OCI-LY1 (cell line): ENCODE measurements at regions not wholly inside any gene's neighbourhood (a gene's known extent, or its start where the extent isn't known, plus 50 kb on each side); places are given as distances from the start of the nearest gene placed in this dataset.

Source experiments
- H2AFZ ChIP-seq: fragments of 200-600 bp; sonication (generic), shearing (Covaris generic); 2 replicates; pipeline ENCODE4 v1.6.0; 2014; ENCODE audit warnings: antibody characterized with exemption, mild to moderate bottlenecking, low read length
- H3F3A ChIP-seq: fragments of 200-600 bp; sonication (generic), shearing (Covaris generic); 2 replicates; pipeline ENCODE4 v1.6.0; 2014; ENCODE audit warnings: mild to moderate bottlenecking, antibody characterized with exemption, low read length, moderate library complexity; ENCODE audit not compliant: insufficient read depth
- H3K27ac ChIP-seq: fragments of 200-600 bp; sonication (generic); 2 replicates; pipeline ENCODE4 v1.5.1; 2014; ENCODE audit warnings: low read length, mixed run types, mild to moderate bottlenecking, low read depth; ENCODE audit not compliant: poor library complexity, severe bottlenecking
- H3K27me3 ChIP-seq: fragments of 200-600 bp; sonication (generic); 2 replicates; pipeline ENCODE4 v1.6.0; 2014; ENCODE audit warnings: antibody characterized with exemption, mild to moderate bottlenecking, low read length, moderate library complexity; ENCODE audit not compliant: insufficient read depth
- H3K36me3 ChIP-seq: fragments of 200-600 bp; sonication (generic); 2 replicates; pipeline ENCODE4 v1.6.1; 2014; ENCODE audit warnings: mild to moderate bottlenecking, antibody characterized with exemption, low read length, moderate library complexity, mixed read lengths; ENCODE audit not compliant: insufficient read depth
- H3K4me1 ChIP-seq: fragments of 200-600 bp; sonication (generic); 2 replicates; pipeline ENCODE4 v1.5.1; 2014; ENCODE audit warnings: mild to moderate bottlenecking, low read length, moderate library complexity; ENCODE audit not compliant: insufficient read depth, severe bottlenecking
- H3K4me2 ChIP-seq: fragments of 200-600 bp; sonication (generic), shearing (Covaris generic); 2 replicates; pipeline ENCODE4 v1.6.1; 2014; ENCODE audit warnings: low read length
- H3K4me3 ChIP-seq: fragments of 200-600 bp; sonication (generic); 2 replicates; pipeline ENCODE4 v1.5.1; 2014; ENCODE audit warnings: low read length, low read depth, mild to moderate bottlenecking, mixed read lengths; ENCODE audit not compliant: poor library complexity, severe bottlenecking
- H3K79me2 ChIP-seq: fragments of 200-600 bp; shearing (Covaris generic); 2 replicates; pipeline ENCODE4 v1.6.1; 2016; ENCODE audit warnings: mixed run types, low read length, mixed read lengths; ENCODE audit not compliant: insufficient read depth
- H3K9ac ChIP-seq: fragments of 200-600 bp; sonication (generic), shearing (Covaris generic); 2 replicates; pipeline ENCODE4 v1.6.1; 2014; ENCODE audit warnings: mild to moderate bottlenecking, low read length, mixed read lengths
- H3K9me2 ChIP-seq: fragments of 200-600 bp; sonication (generic), shearing (Covaris generic); 2 replicates; pipeline ENCODE4 v1.6.1; 2014; ENCODE audit warnings: low read depth, mild to moderate bottlenecking, low read length, mixed read lengths
- H3K9me3 ChIP-seq: fragments of 200-600 bp; shearing (Covaris generic); 2 replicates; pipeline ENCODE4 v1.6.1; 2014; ENCODE audit warnings: low read length, mixed read lengths
- H4K20me1 ChIP-seq: fragments of 200-600 bp; sonication (generic), shearing (Covaris generic); 2 replicates; pipeline ENCODE4 v1.6.0; 2016; ENCODE audit warnings: mild to moderate bottlenecking, low read length; ENCODE audit not compliant: insufficient read depth
- EZH2 ChIP-seq: fragments of 200-600 bp; sonication (generic), shearing (Covaris generic); IDR thresholded peaks from 2 replicates; pipeline ENCODE4 v1.8.0; 2017; ENCODE audit warnings: borderline replicate concordance, mixed run types, mild to moderate bottlenecking, antibody characterized with exemption, low read length, moderate library complexity, mixed read lengths
- TF ChIP-seq, protein P1 (sequence below): fragments of 200-600 bp; sonication (generic), shearing (Covaris generic); IDR thresholded peaks from 2 replicates; pipeline ENCODE4 v1.5.1; 2017; ENCODE audit warnings: mild to moderate bottlenecking, antibody characterized with exemption, low read length, moderate library complexity, mixed read lengths

DNA sequence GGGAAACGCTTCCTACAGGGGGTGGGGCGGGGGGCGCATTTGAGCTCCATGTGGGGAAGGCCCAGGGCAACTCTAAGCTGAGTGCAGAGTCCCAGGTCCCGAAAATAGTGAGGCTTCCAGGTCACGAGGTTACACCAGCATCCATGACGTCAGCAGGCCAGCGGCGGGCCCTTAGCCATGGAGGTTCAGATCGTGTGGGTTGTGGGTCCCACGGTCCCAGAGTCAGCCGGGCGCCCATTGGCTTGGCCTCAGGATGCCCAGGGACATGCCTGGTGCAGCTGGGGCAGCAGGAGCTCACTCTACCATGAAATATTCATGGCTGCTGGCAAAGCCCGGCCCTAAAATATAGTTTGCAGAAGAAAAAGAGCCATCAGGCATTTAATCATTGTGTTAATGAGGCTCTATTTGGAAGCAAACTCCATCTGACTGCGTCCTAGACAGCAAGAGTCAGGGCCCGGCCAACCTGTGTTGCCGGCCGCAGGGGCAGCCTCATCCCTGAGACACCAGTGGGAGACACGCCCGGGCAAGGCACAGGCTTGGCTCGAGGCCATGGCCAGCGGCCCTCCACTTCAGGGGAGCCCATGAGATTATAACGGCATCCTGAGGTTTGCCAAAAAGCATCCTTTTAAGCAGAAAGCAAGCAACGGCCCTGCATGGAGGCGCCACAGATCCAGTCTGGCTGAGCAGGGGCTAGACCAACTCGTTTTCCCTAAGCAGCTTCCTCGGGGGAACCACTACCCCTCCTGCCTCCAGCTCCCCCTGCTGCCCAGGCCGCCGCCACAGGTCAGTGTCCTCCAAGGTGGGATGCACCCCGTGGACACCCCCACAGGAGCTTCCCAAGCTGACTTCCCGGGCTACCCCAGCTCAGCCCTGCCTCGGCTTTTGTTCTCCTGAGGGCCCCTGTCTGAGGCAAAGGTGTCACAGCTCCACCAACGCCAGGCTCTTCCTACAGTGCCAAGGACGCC lies 108.9 kb upstream of the PPP1R26 start:
- Histone ChIP-seq H3K4me1 (no peaks in the 10 kb centered on the region), H4K20me1 (no peaks in the 10 kb centered on the region), H2AFZ (no peak overlapping the region), H3K9me3 (no peaks in the 10 kb centered on the region), H3F3A (no peaks in the 10 kb centered on the region), H3K4me2 (no peak overlapping the region), H3K79me2 (no peaks in the 10 kb centered on the region), H3K27ac (no peak overlapping the region), H3K9ac (no peak overlapping the region), H3K27me3 (no peaks in the 10 kb centered on the region; the same call in 1 of the 2 replicates), H3K36me3 (no peaks in the 10 kb centered on the region), H3K9me2 (no peaks in the 10 kb centered on the region), H3K4me3 (no peak overlapping the region)
- TF ChIP-seq, protein P1, sequence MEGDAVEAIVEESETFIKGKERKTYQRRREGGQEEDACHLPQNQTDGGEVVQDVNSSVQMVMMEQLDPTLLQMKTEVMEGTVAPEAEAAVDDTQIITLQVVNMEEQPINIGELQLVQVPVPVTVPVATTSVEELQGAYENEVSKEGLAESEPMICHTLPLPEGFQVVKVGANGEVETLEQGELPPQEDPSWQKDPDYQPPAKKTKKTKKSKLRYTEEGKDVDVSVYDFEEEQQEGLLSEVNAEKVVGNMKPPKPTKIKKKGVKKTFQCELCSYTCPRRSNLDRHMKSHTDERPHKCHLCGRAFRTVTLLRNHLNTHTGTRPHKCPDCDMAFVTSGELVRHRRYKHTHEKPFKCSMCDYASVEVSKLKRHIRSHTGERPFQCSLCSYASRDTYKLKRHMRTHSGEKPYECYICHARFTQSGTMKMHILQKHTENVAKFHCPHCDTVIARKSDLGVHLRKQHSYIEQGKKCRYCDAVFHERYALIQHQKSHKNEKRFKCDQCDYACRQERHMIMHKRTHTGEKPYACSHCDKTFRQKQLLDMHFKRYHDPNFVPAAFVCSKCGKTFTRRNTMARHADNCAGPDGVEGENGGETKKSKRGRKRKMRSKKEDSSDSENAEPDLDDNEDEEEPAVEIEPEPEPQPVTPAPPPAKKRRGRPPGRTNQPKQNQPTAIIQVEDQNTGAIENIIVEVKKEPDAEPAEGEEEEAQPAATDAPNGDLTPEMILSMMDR: no peak
- TF ChIP-seq EZH2: no peak

DNA sequence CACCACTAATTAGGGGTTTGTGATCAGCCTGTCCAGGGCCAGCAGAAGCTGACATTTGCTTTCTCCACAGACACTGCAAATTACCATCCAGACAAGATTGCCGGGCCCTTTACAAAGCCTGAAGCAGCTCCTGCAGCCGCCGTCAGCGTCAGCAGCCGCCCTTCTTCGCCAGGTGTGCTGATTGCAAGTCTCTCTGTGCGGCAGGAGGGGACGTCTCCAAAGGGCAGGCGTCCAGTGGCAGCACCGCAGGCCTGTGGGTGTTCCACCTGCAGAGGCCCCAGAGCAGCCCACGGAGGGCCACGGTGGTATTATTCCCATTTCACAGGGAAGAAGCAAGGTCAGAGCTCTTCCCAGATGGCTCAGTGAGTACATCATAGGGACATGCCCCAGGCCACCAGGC lies 108.0 kb upstream of the PPP1R26 start:
- Histone ChIP-seq H3F3A (no peaks in the 10 kb centered on the region), H3K4me1 (no peaks in the 10 kb centered on the region), H3K36me3 (no peaks in the 10 kb centered on the region), H3K9ac (no peak overlapping the region), H3K4me2 (no peak overlapping the region), H4K20me1 (no peaks in the 10 kb centered on the region), H3K79me2 (no peaks in the 10 kb centered on the region), H3K27ac (no peak overlapping the region), H3K9me2 (no peaks in the 10 kb centered on the region), H3K27me3 (no peaks in the 10 kb centered on the region; the same call in 1 of the 2 replicates), H3K4me3 (no peak overlapping the region), H3K9me3 (no peaks in the 10 kb centered on the region), H2AFZ (no peak overlapping the region)
- TF ChIP-seq, protein P1: no peak
- TF ChIP-seq EZH2: no peak

DNA sequence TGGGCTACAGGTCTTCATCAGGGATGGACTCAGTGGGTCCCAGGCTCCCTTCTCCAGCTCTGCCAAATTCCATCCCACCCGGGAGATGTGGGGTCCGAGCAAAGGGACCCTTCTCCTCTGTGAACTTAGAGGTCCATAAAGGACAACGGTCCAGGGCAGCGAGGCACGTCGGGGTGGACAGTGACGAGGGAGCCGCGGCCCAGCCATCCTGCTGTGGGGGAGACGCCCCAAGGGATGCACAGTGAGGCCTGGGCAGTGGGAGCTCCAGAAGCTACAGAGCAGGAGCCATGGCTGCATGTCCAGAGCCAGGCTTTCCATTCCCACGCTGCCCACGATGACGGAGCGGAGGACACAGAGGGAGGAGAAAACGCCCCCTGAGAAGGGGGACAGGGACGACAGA lies 107.5 kb upstream of the PPP1R26 start:
- no peaks in the 10 kb centered on the region for H3K79me2 ChIP-seq
- no peak overlapping the region for H3K4me3 ChIP-seq
- no peak overlapping the region for H3K9ac ChIP-seq
- no peaks in the 10 kb centered on the region; the same call in 1 of the 2 replicates for H3K27me3 ChIP-seq
- H3K36me3 ChIP-seq: no peaks in the 10 kb centered on the region
- H3F3A ChIP-seq: no peaks in the 10 kb centered on the region
- H3K27ac ChIP-seq: no peak overlapping the region
- TF ChIP-seq, protein P1: no peak
- TF ChIP-seq EZH2: no peak
- H3K4me1 ChIP-seq: no peaks in the 10 kb centered on the region
- no peak overlapping the region for H3K4me2 ChIP-seq
- no peaks in the 10 kb centered on the region for H3K9me3 ChIP-seq
- H3K9me2 ChIP-seq: no peaks in the 10 kb centered on the region
- H4K20me1 ChIP-seq: no peaks in the 10 kb centered on the region
- no peak overlapping the region for H2AFZ ChIP-seq
